HEK293 (cell line): ENCODE measurements at regions not wholly inside any gene's neighbourhood (a gene's known extent, or its start where the extent isn't known, plus 50 kb on each side); places are given as distances from the start of the nearest gene placed in this dataset.

Experiments used
- CTCF ChIP-seq: fragments of 450-650 bp; formaldehyde crosslinking; IDR thresholded peaks from 2 replicates; pipeline ENCODE4 v1.5.1; 2016; ENCODE audit warnings: missing biosample characterization, missing genetic modification characterization
- EGR2 ChIP-seq: fragments of 450-650 bp; formaldehyde crosslinking; IDR thresholded peaks from 2 replicates; pipeline ENCODE4 v1.5.1; 2016; ENCODE audit warnings: low read depth, missing biosample characterization, missing genetic modification characterization
- KLF16 ChIP-seq: fragments of 450-650 bp; formaldehyde crosslinking; IDR thresholded peaks from 2 replicates; pipeline ENCODE4 v1.5.1; 2017; ENCODE audit warnings: missing biosample characterization, missing genetic modification characterization
- MEIS1 ChIP-seq: sonication (generic); formaldehyde crosslinking; IDR thresholded peaks from 2 replicates; pipeline ENCODE4 v1.8.1; 2022; ENCODE audit warnings: missing genetic modification reagents, mild to moderate bottlenecking, borderline replicate concordance
- YY1 ChIP-seq: fragments of 450-650 bp; formaldehyde crosslinking; IDR thresholded peaks from 2 replicates; pipeline ENCODE4 v1.5.1; 2018; ENCODE audit warnings: missing biosample characterization, missing genetic modification characterization
- ZBTB10 ChIP-seq: fragments of 450-650 bp; formaldehyde crosslinking; IDR thresholded peaks from 2 replicates; pipeline ENCODE4 v1.5.1; 2016; ENCODE audit warnings: missing biosample characterization, missing genetic modification characterization
- ZBTB48 ChIP-seq: fragments of 450-650 bp; formaldehyde crosslinking; IDR thresholded peaks from 2 replicates; pipeline ENCODE4 v1.5.1; 2016; ENCODE audit warnings: missing biosample characterization, missing genetic modification characterization
- ZBTB7A ChIP-seq: fragments of 450-650 bp; formaldehyde crosslinking; IDR thresholded peaks from 2 replicates; pipeline ENCODE4 v1.5.1; 2016; ENCODE audit warnings: low read depth, missing biosample characterization, missing genetic modification characterization
- ZNF10 ChIP-seq: fragments of 450-650 bp; formaldehyde crosslinking; IDR thresholded peaks from 2 replicates; pipeline ENCODE4 v1.5.1; 2017; ENCODE audit warnings: missing biosample characterization, missing genetic modification characterization
- ZNF416 ChIP-seq: fragments of 450-650 bp; formaldehyde crosslinking; IDR thresholded peaks from 2 replicates; pipeline ENCODE4 v1.5.1; 2016; ENCODE audit warnings: missing biosample characterization, missing genetic modification characterization
- ZNF544 ChIP-seq: fragments of 450-650 bp; formaldehyde crosslinking; IDR thresholded peaks from 2 replicates; pipeline ENCODE4 v1.5.0; 2017; ENCODE audit warnings: missing biosample characterization, missing genetic modification characterization
- ZNF548 ChIP-seq: fragments of 450-650 bp; formaldehyde crosslinking; IDR thresholded peaks from 2 replicates; pipeline ENCODE4 v1.5.1; 2016; ENCODE audit warnings: missing biosample characterization, missing genetic modification characterization
- ZNF692 ChIP-seq: fragments of 450-650 bp; formaldehyde crosslinking; IDR thresholded peaks from 2 replicates; pipeline ENCODE4 v1.5.1; 2016; ENCODE audit warnings: missing biosample characterization, missing genetic modification characterization

- TF ChIP-seq CTCF (tag by site-specific recombination): no peak
- TF ChIP-seq ZBTB48 (tag by site-specific recombination): no peak
- TF ChIP-seq ZNF544: no peak
- no peak for TF ChIP-seq ZNF416 (tag by site-specific recombination)
- no peak for TF ChIP-seq ZNF548 (tag by site-specific recombination)
- TF ChIP-seq EGR2: no peak
- TF ChIP-seq ZBTB7A (tag by site-specific recombination): no peak
- TF ChIP-seq ZNF692 (tag by site-specific recombination): no peak
- TF ChIP-seq KLF16 (tag by site-specific recombination): no peak
- TF ChIP-seq ZNF10 (tag by site-specific recombination): no peak
- TF ChIP-seq ZBTB10 (tag by site-specific recombination): no peak
- TF ChIP-seq MEIS1: no peak
- no peak for TF ChIP-seq YY1 (tag by site-specific recombination)
These were observed 79.7 kb downstream of the SALL1 start for GRCh38 chr16:51071326-51071725.
